PC-3 (cell line): ENCODE measurements at regions not wholly inside any gene's neighbourhood (a gene's known extent, or its start where the extent isn't known, plus 50 kb on each side); places are given as distances from the start of the nearest gene placed in this dataset.

Experiments used
- EZH2 ChIP-seq: fragments of 300-600 bp; sonication (generic); IDR thresholded peaks from one replicate; pipeline ENCODE4 v1.6.1; 2017; ENCODE audit warnings: antibody characterized with exemption, mild to moderate bottlenecking, low read length; ENCODE audit not compliant: unreplicated experiment
- EZH2phosphoT487 ChIP-seq: fragments of 300-600 bp; sonication (generic); IDR thresholded peaks from 2 replicates; pipeline ENCODE4 v1.6.1; 2018; ENCODE audit warnings: mild to moderate bottlenecking, antibody characterized with exemption, low read length, borderline replicate concordance
- TF ChIP-seq, protein P1 (sequence below): fragments of 300-600 bp; sonication (generic); conservative IDR thresholded peaks from 2 replicates; pipeline ENCODE4 v1.5.1; 2017; ENCODE audit warnings: antibody characterized with exemption, low read depth, mild to moderate bottlenecking, low read length

- TF ChIP-seq EZH2 (no peak), EZH2phosphoT487 (no peak)
- TF ChIP-seq, protein P1, sequence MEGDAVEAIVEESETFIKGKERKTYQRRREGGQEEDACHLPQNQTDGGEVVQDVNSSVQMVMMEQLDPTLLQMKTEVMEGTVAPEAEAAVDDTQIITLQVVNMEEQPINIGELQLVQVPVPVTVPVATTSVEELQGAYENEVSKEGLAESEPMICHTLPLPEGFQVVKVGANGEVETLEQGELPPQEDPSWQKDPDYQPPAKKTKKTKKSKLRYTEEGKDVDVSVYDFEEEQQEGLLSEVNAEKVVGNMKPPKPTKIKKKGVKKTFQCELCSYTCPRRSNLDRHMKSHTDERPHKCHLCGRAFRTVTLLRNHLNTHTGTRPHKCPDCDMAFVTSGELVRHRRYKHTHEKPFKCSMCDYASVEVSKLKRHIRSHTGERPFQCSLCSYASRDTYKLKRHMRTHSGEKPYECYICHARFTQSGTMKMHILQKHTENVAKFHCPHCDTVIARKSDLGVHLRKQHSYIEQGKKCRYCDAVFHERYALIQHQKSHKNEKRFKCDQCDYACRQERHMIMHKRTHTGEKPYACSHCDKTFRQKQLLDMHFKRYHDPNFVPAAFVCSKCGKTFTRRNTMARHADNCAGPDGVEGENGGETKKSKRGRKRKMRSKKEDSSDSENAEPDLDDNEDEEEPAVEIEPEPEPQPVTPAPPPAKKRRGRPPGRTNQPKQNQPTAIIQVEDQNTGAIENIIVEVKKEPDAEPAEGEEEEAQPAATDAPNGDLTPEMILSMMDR: no peak
Measured at GRCh38 chr12:94798113-94798512, 147.8 kb upstream of the TMCC3 start.
